Neural progenitor cell (in vitro differentiated cells): ENCODE measurements at regions not wholly inside any gene's neighbourhood (a gene's known extent, or its start where the extent isn't known, plus 50 kb on each side); places are given as distances from the start of the nearest gene placed in this dataset.

ENCODE experiments used
- CTCF ChIP-seq: fragments of 200-600 bp; sonication (generic); IDR thresholded peaks from 2 replicates; pipeline ENCODE4 v1.5.1; 2017; ENCODE audit warnings: antibody characterized with exemption, mild to moderate bottlenecking
- EZH2 ChIP-seq: fragments of 200-600 bp; sonication (generic); IDR thresholded peaks from 2 replicates; pipeline ENCODE4 v1.6.1; 2017; ENCODE audit warnings: antibody characterized with exemption, mild to moderate bottlenecking, moderate library complexity

DNA sequence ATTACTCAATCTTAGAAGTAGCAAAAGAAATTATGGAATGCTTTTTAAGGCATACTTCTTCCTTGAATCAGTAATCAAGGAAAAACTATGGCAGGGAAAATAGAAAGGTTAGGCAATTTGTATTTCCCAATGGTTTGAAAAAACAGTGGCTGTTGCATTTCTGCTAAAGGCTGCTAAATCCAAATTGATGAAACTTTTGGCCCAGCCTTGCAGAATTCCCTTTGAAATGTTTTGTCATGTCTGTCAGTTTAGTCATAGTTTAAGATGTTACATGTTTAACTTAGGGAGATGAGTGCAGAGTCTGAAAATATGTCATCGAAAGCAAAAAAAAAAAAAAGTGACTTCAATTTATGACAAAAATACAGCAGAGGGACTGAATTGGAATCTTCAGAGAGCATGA, 878.9 kb upstream of the WWC1 start:
- no peak for TF ChIP-seq CTCF
- no peak for TF ChIP-seq EZH2
